Testis (tissue), 2 donors: ENCODE measurements at regions not wholly inside any gene's neighbourhood (a gene's known extent, or its start where the extent isn't known, plus 50 kb on each side); places are given as distances from the start of the nearest gene placed in this dataset.

Source experiments
- DNase-seq: peaks from one replicate; pipeline ENCODE4 v3.0.0-alpha.2; 2019
- H3K27ac ChIP-seq, 2 donors: fragments of 200-600 bp; sonication (generic); one replicate each; pipeline ENCODE4 v1.5.1; 2019
- H3K27me3 ChIP-seq: fragments of 200-600 bp; sonication (generic); one replicate; pipeline ENCODE4 v1.5.1; 2019
- H3K36me3 ChIP-seq: fragments of 200-600 bp; sonication (generic); one replicate; pipeline ENCODE4 v1.5.1; 2017; ENCODE audit warnings: low read depth; ENCODE audit errors: missing control alignments
- H3K4me1 ChIP-seq: fragments of 200-600 bp; sonication (generic); one replicate; pipeline ENCODE4 v1.5.1; 2019
- H3K4me3 ChIP-seq, 2 donors: fragments of 200-600 bp; sonication (generic); one replicate each; pipeline ENCODE4 v1.5.1; 2017 to 2019
- H3K9me3 ChIP-seq: fragments of 200-600 bp; sonication (generic); one replicate; pipeline ENCODE4 v1.5.1; 2017
- CTCF ChIP-seq, 3 experiments: fragments of 450-650 bp in 2 of 3; fragments of 200-600 bp in 1 of 3; sonication (generic) in 1 of 3; IDR thresholded peaks; one replicate each; pipeline ENCODE4 v1.5.1; 2016 to 2019; ENCODE audit warnings: antibody characterized with exemption in 3 of 3, mild to moderate bottlenecking in 2 of 3, moderate library complexity in 1 of 3
- POLR2A ChIP-seq: fragments of 450-650 bp; IDR thresholded peaks from one replicate; pipeline ENCODE4 v1.6.1; 2017; ENCODE audit warnings: antibody characterized with exemption, mild to moderate bottlenecking, moderate library complexity
- WGBS, 2 donors: methylation state at CpG; one replicate each; pipeline ENCODE4 v1.1.5; 2018; 5-methylcytosine and 5-hydroxymethylcytosine counted together
- intact Hi-C: fragments of 100-400 bp; cut with DNase I; formaldehyde crosslinking; loops from one replicate; pipeline ENCODE4 v1.15.1; 2023; ENCODE audit warnings: low total_unique reads

- 82 to 83% methylated on average over 7 of the region's 7 CpGs for WGBS, 2 donors
- TF ChIP-seq CTCF (IDR thresholded peaks at IDR 0.05) (no peak), POLR2A (no peak)
- no peak overlapping the region for H3K27ac ChIP-seq
- no peaks in the 10 kb centered on the region for H3K27me3 ChIP-seq
- no peaks in the 10 kb centered on the region for H3K36me3 ChIP-seq
- no peak overlapping the region for H3K4me3 ChIP-seq
- intact Hi-C loops, result no loop called here
- H3K9me3 ChIP-seq, result no peaks in the 10 kb centered on the region
- H3K4me1 ChIP-seq, result peaks cover 5% of the 10 kb centered on the region
- no peak for DNase-seq
Measured at GRCh38 chr1:14482784-14483450, 115.6 kb upstream of the KAZN start.

GRCh38 chr1:14485285-14485684 is 113.2 kb upstream of the KAZN start:
- no peak for DNase-seq
- H3K27ac ChIP-seq, result no peak overlapping the region
- H3K27me3 ChIP-seq, result no peaks in the 10 kb centered on the region
- H3K4me1 ChIP-seq, result peaks cover 5% of the 10 kb centered on the region
- intact Hi-C loops, result no loop called here
- H3K4me3 ChIP-seq, result no peak overlapping the region
- H3K9me3 ChIP-seq, result no peaks in the 10 kb centered on the region
- TF ChIP-seq POLR2A, result no peak
- no peak for TF ChIP-seq CTCF (IDR thresholded peaks at IDR 0.05)
- H3K36me3 ChIP-seq, result no peaks in the 10 kb centered on the region
- WGBS, 2 donors, result 94 to 95% methylated on average over 3 to 5 of the region's 5 CpGs

- no peak for DNase-seq
- H3K4me3 ChIP-seq, result no peak overlapping the region
Measured at GRCh38 chr1:14486401-14487201, 111.9 kb upstream of the KAZN start.

GRCh38 chr1:14487671-14488070 is 110.8 kb upstream of the KAZN start:
- TF ChIP-seq CTCF (IDR thresholded peaks at IDR 0.05), result no peak
- TF ChIP-seq POLR2A, result no peak
- no peak overlapping the region for H3K27ac ChIP-seq
- WGBS, 2 donors, result 72 to 73% methylated on average over 3 of the region's 3 CpGs

More at GRCh38 chr1:14486401-14487201, 111.9 kb upstream of the KAZN start:
- Histone ChIP-seq H3K4me1 (peaks cover 5% of the 10 kb centered on the region), H3K27ac (no peak overlapping the region), H3K36me3 (no peaks in the 10 kb centered on the region), H3K27me3 (no peaks in the 10 kb centered on the region), H3K9me3 (no peaks in the 10 kb centered on the region)
- TF ChIP-seq CTCF (IDR thresholded peaks at IDR 0.05), result no peak
- no peak for TF ChIP-seq POLR2A
- intact Hi-C loops, result no loop called here
- 50 to 56% methylated on average over 8 of the region's 8 CpGs for WGBS, 2 donors

More at GRCh38 chr1:14487671-14488070, 110.8 kb upstream of the KAZN start:
- Histone ChIP-seq H3K27me3 (no peaks in the 10 kb centered on the region), H3K4me3 (no peak overlapping the region), H3K9me3 (no peaks in the 10 kb centered on the region), H3K4me1 (peaks cover 5% of the 10 kb centered on the region), H3K36me3 (no peaks in the 10 kb centered on the region)
- intact Hi-C loops, result no loop called here
- no peak for DNase-seq
